H1 (cell line): ENCODE measurements at regions not wholly inside any gene's neighbourhood (a gene's known extent, or its start where the extent isn't known, plus 50 kb on each side); places are given as distances from the start of the nearest gene placed in this dataset.
"Not testable (repeated sequence)": the region's sequence is repeated elsewhere in the genome, so short reads cannot be mapped to it uniquely, and the experiment has no call there.

ENCODE experiments used
- CTCF ChIA-PET: fragments of 300-600 bp; sonication (Branson Sonifier 250); formaldehyde crosslinking; loops from one replicate; lab custom pipeline; 2021; ENCODE audit not compliant: partially characterized antibody; lab: Charles Lee
- POLR2A ChIA-PET: fragments of 300-600 bp; sonication (Branson Sonifier 250); formaldehyde crosslinking; loops from one replicate; lab custom pipeline; 2021; ENCODE audit warnings: inconsistent platforms; ENCODE audit not compliant: partially characterized antibody; lab: Charles Lee
- DNase-seq, 2 experiments: peaks; one replicate each; pipeline versions ENCODE4 v3.0.0 to v3.0.0-alpha.2; 2010 to 2022; ENCODE audit warnings: low spot score in 2 of 2, low read depth in 1 of 2, mixed read lengths in 1 of 2
- FAIRE-seq: peaks from 2 replicates; lab custom pipeline; 2011; peaks lifted over from hg19 to GRCh38; lab: Jason Lieb, UNC
- H2AFZ ChIP-seq: 2 replicates; pipeline ENCODE4 v1.8.1; 2012; ENCODE audit warnings: low read length, inconsistent platforms
- H2AK5ac ChIP-seq: 2 replicates; pipeline ENCODE4 v1.6.1; 2013; ENCODE audit warnings: low read depth, low read length
- H2BK120ac ChIP-seq: replicated peaks from 2 replicates; pipeline ENCODE3; 2013; ENCODE audit warnings: low read depth, low read length, inconsistent platforms
- H2BK12ac ChIP-seq: 2 replicates; pipeline ENCODE4 v1.6.1; 2013; ENCODE audit warnings: low read depth, low read length
- H2BK15ac ChIP-seq: 2 replicates; pipeline ENCODE4 v1.6.1; 2013; ENCODE audit warnings: low read length
- H2BK20ac ChIP-seq: 2 replicates; pipeline ENCODE4 v1.6.1; 2013; ENCODE audit warnings: low read length
- H2BK5ac ChIP-seq: 2 replicates; pipeline ENCODE4 v1.6.1; 2013; ENCODE audit warnings: low read depth, low read length
- H3K14ac ChIP-seq: 2 replicates; pipeline ENCODE4 v1.6.1; 2013; ENCODE audit warnings: inconsistent platforms; ENCODE audit not compliant: insufficient read length
- H3K18ac ChIP-seq: 2 replicates; pipeline ENCODE4 v1.6.1; 2013; ENCODE audit warnings: low read length; ENCODE audit errors: extremely low read depth
- H3K23ac ChIP-seq: 2 replicates; pipeline ENCODE4 v1.6.1; 2013; ENCODE audit warnings: inconsistent platforms; ENCODE audit not compliant: insufficient read length
- H3K23me2 ChIP-seq: 2 replicates; pipeline ENCODE4 v1.6.1; 2013; ENCODE audit warnings: low read depth, low read length
- H3K27ac ChIP-seq: 2 replicates; pipeline ENCODE4 v1.6.1; 2011; ENCODE audit warnings: low read depth, low read length, inconsistent platforms
- H3K27me3 ChIP-seq, 4 experiments: replicated peaks in 1 of 4; 1 replicate in 1 of 4; 2 replicates in 3 of 4; pipeline versions ENCODE4 v1.6.1 to v1.8.1; 2011 to 2013; ENCODE audit warnings: low read length in 3 of 4, mild to moderate bottlenecking in 3 of 4, inconsistent platforms in 2 of 4, mixed read lengths in 2 of 4, moderate library complexity in 1 of 4; ENCODE audit not compliant: control insufficient read depth in 3 of 4, insufficient read depth in 3 of 4; ENCODE audit errors: extremely low read depth in 1 of 4
- H3K36me3 ChIP-seq, 4 experiments: 2 replicates each; pipeline versions ENCODE4 v1.6.1 to v1.8.1; 2011 to 2013; ENCODE audit warnings: mild to moderate bottlenecking in 4 of 4, low read length in 3 of 4, moderate library complexity in 2 of 4, control low read depth in 1 of 4, inconsistent platforms in 1 of 4; ENCODE audit not compliant: insufficient read depth in 4 of 4, control insufficient read depth in 2 of 4
- H3K4ac ChIP-seq: replicated peaks from 2 replicates; pipeline ENCODE3; 2013; ENCODE audit warnings: low read length, low read depth, mixed read lengths, inconsistent platforms; ENCODE audit not compliant: insufficient read length
- H3K4me1 ChIP-seq, 4 experiments: replicated peaks in 1 of 4; 1 replicate in 1 of 4; 2 replicates in 3 of 4; pipeline versions ENCODE4 v1.6.1 to v1.8.1; 2011 to 2013; ENCODE audit warnings: low read length in 3 of 4, inconsistent platforms in 2 of 4, mixed read lengths in 1 of 4; ENCODE audit not compliant: insufficient read depth in 4 of 4, control insufficient read depth in 3 of 4
- H3K4me2 ChIP-seq, 2 experiments: 2 replicates each; pipeline versions ENCODE4 v1.6.1 to v1.8.1; 2011 to 2013; ENCODE audit warnings: low read depth in 2 of 2, low read length in 2 of 2, control low read depth in 1 of 2, inconsistent platforms in 1 of 2, mild to moderate bottlenecking in 1 of 2; ENCODE audit not compliant: insufficient read depth in 1 of 2
- H3K4me3 ChIP-seq, 4 experiments: fragments of 200-600, 300-600 bp in 1 of 4; sonication (generic), shearing (Covaris generic), sonication (Bioruptor Twin) in 1 of 4; 2 replicates each; pipeline versions ENCODE4 v1.5.1 to v1.8.1; 2011 to 2016; ENCODE audit warnings: low read length in 4 of 4, low read depth in 3 of 4, control low read depth in 2 of 4, inconsistent platforms in 2 of 4, mild to moderate bottlenecking in 2 of 4, mixed read lengths in 1 of 4, moderate library complexity in 1 of 4; ENCODE audit not compliant: insufficient read depth in 2 of 4; ENCODE audit errors: extremely low read depth in 1 of 4
- H3K56ac ChIP-seq: replicated peaks from 2 replicates; pipeline ENCODE3; 2013; ENCODE audit warnings: low read depth, mild to moderate bottlenecking, mixed read lengths, low read length, inconsistent platforms; ENCODE audit not compliant: insufficient read length
- H3K79me1 ChIP-seq: 2 replicates; pipeline ENCODE4 v1.6.1; 2013; ENCODE audit warnings: low read depth, low read length, control low read depth
- H3K79me2 ChIP-seq, 2 experiments: 2 replicates each; pipeline versions ENCODE4 v1.6.1 to v1.8.1; 2012 to 2013; ENCODE audit warnings: low read length in 2 of 2, mild to moderate bottlenecking in 2 of 2, inconsistent platforms in 1 of 2; ENCODE audit not compliant: insufficient read depth in 2 of 2, control insufficient read depth in 1 of 2
- H3K9ac ChIP-seq, 4 experiments: replicated peaks in 1 of 4; 1 replicate in 1 of 4; 2 replicates in 3 of 4; pipeline versions ENCODE4 v1.6.1 to v1.8.1; 2011 to 2013; ENCODE audit warnings: low read depth in 3 of 4, low read length in 3 of 4, control low read depth in 2 of 4, mild to moderate bottlenecking in 2 of 4, moderate library complexity in 2 of 4, inconsistent platforms in 1 of 4; ENCODE audit errors: extremely low read depth in 1 of 4
- H3K9me3 ChIP-seq, 2 experiments: 2 replicates each; pipeline versions ENCODE4 v1.6.1 to v1.8.1; 2012 to 2013; ENCODE audit warnings: mild to moderate bottlenecking in 2 of 2, moderate library complexity in 2 of 2, control low read depth in 1 of 2, inconsistent platforms in 1 of 2, low read depth in 1 of 2, low read length in 1 of 2, mixed read lengths in 1 of 2; ENCODE audit not compliant: insufficient read depth in 2 of 2
- H4K20me1 ChIP-seq, 2 experiments: replicated peaks in 1 of 2; 2 replicates each; pipeline versions ENCODE3 to v1.8.1; 2011 to 2013; ENCODE audit warnings: inconsistent platforms in 2 of 2, low read length in 2 of 2, mild to moderate bottlenecking in 1 of 2; ENCODE audit not compliant: insufficient read depth in 2 of 2, control insufficient read depth in 1 of 2
- H4K5ac ChIP-seq: 2 replicates; pipeline ENCODE4 v1.6.1; 2013; ENCODE audit warnings: low read length, low read depth, mixed read lengths, inconsistent platforms; ENCODE audit not compliant: insufficient read length
- H4K8ac ChIP-seq: 2 replicates; pipeline ENCODE4 v1.8.0; 2013; ENCODE audit warnings: mild to moderate bottlenecking, moderate library complexity, low read length, inconsistent platforms; ENCODE audit not compliant: insufficient read depth; ENCODE audit errors: extremely low read depth
- H4K91ac ChIP-seq: replicated peaks from 2 replicates; pipeline ENCODE3; 2013; ENCODE audit warnings: low read length, mixed read lengths, inconsistent platforms; ENCODE audit not compliant: insufficient read length
- SIN3A ChIP-seq, 2 experiments: IDR thresholded peaks in 1 of 2; conservative IDR thresholded peaks in 1 of 2; 2 replicates each; pipeline ENCODE4 v1.6.1; 2011 to 2012; ENCODE audit warnings: low read length in 2 of 2, improper control_type of control experiment in 1 of 2, low read depth in 1 of 2, mild to moderate bottlenecking in 1 of 2
- SIRT6 ChIP-seq: IDR thresholded peaks from one replicate; pipeline ENCODE4 v1.7.1; 2012; ENCODE audit warnings: low read length, inconsistent platforms

- TF ChIP-seq SIN3A (conservative IDR thresholded peaks at IDR 0.05 in 1 of 2, IDR thresholded peaks at IDR 0.05 in 1 of 2; ENCODE audit: low read depth in 1 of 2, low read length in 2 of 2), result no peak
- TF ChIP-seq SIRT6, result no peak
These were observed 260.3 kb downstream of the RAP2B start (continued) for GRCh38 chr3:153422314-153422713.

DNA sequence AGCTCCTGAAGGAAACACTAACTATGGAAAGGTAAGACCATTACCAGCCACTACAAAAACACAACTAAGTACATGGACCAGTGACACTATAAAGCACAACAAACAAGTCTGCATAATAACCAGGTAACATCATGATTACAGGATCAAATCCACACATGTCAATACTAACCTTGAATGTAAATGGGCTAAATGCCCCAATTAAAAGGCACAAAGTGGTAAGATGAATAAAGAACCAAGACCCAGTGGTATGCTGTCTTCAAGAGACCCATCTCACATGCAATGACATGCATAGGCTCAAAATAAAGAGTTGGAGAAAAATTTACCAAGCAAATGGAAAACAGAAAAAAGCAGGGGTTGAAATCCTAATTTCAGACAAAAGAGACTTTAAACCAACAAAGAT, 261.8 kb downstream of the RAP2B start:
- H3K36me3 ChIP-seq, result not testable (repeated sequence)

More for the DNA sequence above, 261.8 kb downstream of the RAP2B start:
- H3K23ac ChIP-seq, H4K20me1 ChIP-seq, H3K4me3 ChIP-seq, H3K14ac ChIP-seq, H3K23me2 ChIP-seq, H4K8ac ChIP-seq, H3K4me1 ChIP-seq, H3K4me2 ChIP-seq, H2BK5ac ChIP-seq, H3K56ac ChIP-seq, H4K5ac ChIP-seq, H2BK20ac ChIP-seq, H3K4ac ChIP-seq, H3K9ac ChIP-seq, H3K79me1 ChIP-seq, H2BK12ac ChIP-seq, H2AFZ ChIP-seq, DNase-seq, H2BK120ac ChIP-seq, H3K27me3 ChIP-seq, H4K91ac ChIP-seq, H3K27ac ChIP-seq, H2AK5ac ChIP-seq, H3K18ac ChIP-seq, POLR2A ChIA-PET, FAIRE-seq, H2BK15ac ChIP-seq, H3K79me2 ChIP-seq: not testable (repeated sequence)
- CTCF ChIA-PET, result interaction anchor here (1.0 kb wide), 1 partner anchor 69 kb away, joined by 4 read pairs; no protein-coding TSS in a partner anchor
- H3K9me3 ChIP-seq, result peaks cover 9 to 13% of the 10 kb centered on the region in 2 experiments
